HUES6 (cell line): ENCODE measurements at regions not wholly inside any gene's neighbourhood (a gene's known extent, or its start where the extent isn't known, plus 50 kb on each side); places are given as distances from the start of the nearest gene placed in this dataset.
"Not testable (repeated sequence)": the region's sequence is repeated elsewhere in the genome, so short reads cannot be mapped to it uniquely, and the experiment has no call there.

Experiments
- H3K27ac ChIP-seq: 2 replicates; pipeline ENCODE4 v1.7.0; 2013; ENCODE audit warnings: low read depth, mild to moderate bottlenecking, low read length, inconsistent platforms
- H3K27me3 ChIP-seq: 2 replicates; pipeline ENCODE4 v1.6.1; 2013; ENCODE audit warnings: low read length; ENCODE audit not compliant: control insufficient read depth, insufficient read depth
- H3K36me3 ChIP-seq: 2 replicates; pipeline ENCODE4 v1.6.1; 2013; ENCODE audit warnings: low read length; ENCODE audit not compliant: control insufficient read depth, insufficient read depth
- H3K4me1 ChIP-seq: 2 replicates; pipeline ENCODE4 v1.6.1; 2013; ENCODE audit warnings: low read length; ENCODE audit not compliant: control insufficient read depth, insufficient read depth
- H3K4me3 ChIP-seq: 2 replicates; pipeline ENCODE4 v1.5.1; 2013; ENCODE audit warnings: low read depth, low read length
- H3K9ac ChIP-seq: one replicate; pipeline ENCODE4 v1.6.1; 2013; ENCODE audit warnings: mild to moderate bottlenecking, low read length
- H3K9me3 ChIP-seq: 2 replicates; pipeline ENCODE4 v1.6.1; 2013; ENCODE audit warnings: low read depth, low read length; ENCODE audit not compliant: control insufficient read depth, insufficient read depth

DNA sequence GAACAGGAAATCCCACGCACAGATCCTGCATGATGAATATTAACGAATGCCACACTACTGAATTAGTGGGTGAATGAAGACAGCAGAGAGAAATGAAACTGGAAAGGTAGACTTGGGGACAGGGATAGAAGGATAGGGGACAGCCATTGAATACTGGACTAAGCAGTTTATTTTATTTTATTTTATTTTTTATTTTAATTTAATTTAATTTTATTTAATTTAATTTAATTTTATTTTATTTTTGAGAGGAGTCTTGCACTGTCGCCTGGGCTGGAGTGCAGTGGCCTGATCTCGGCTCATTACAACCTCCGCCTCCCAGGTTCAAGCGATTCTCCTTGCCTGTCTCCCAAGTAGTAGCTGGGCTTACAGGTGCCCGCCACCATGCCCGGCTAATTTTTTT lies 385.2 kb downstream of the GPAT3 start:
- H3K36me3 ChIP-seq = no peaks in the 10 kb centered on the region
- peaks cover 23% of the 10 kb centered on the region for H3K4me1 ChIP-seq
- H3K27ac ChIP-seq = no peak overlapping the region
- no peaks in the 10 kb centered on the region; the same call in 1 of the 2 replicates for H3K27me3 ChIP-seq
- H3K9me3 ChIP-seq = peaks cover 7% of the 10 kb centered on the region; the same call in 1 of the 2 replicates
- H3K9ac ChIP-seq = no peak overlapping the region
- no peak overlapping the region for H3K4me3 ChIP-seq

DNA sequence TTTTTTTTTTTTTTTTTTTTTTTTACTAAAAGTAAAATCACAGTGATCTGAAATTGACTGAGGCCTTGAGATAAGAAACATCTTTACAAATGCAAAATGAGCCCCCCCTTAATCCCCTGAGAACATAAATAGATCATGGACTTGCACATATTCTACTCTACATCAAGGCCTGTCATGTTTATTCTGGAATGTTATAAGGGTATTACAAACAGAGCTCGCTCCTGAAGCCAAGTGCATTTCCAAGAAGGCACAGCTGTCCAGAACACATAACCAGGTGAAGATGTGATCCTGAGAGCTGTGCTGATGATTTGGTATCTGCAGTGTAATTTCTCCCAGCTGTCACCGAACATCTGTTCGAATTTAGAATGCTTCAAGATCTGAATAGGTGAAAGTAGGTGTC lies 384.5 kb downstream of the GPAT3 start:
- no peaks in the 10 kb centered on the region; the same call in 1 of the 2 replicates for H3K27me3 ChIP-seq
- peaks cover 7% of the 10 kb centered on the region; the same call in 1 of the 2 replicates for H3K9me3 ChIP-seq
- H3K4me1 ChIP-seq = peaks cover 23% of the 10 kb centered on the region
- no peak overlapping the region for H3K27ac ChIP-seq
- H3K36me3 ChIP-seq = no peaks in the 10 kb centered on the region
- no peak overlapping the region for H3K9ac ChIP-seq
- no peak overlapping the region for H3K4me3 ChIP-seq

DNA sequence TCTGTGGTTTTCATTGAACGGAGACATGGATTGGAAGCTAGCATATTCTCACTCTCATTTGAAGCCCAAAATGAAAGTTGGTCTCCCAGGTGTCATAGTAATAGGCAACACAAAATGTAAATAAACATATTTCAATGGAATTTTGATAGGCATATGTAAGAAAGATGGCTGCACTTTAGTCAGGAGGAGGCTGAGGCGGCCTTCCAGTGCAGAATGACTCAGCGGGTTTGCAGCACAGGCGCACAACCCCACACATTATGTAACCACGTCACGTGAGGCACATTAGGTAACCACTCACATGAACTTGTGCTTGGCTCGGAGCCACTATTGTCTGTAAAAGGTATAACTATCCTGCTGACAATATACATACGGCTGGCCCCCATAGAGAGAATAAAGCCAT lies 381.7 kb downstream of the GPAT3 start:
- H3K9ac ChIP-seq = no peak overlapping the region
- H3K27ac ChIP-seq = no peak overlapping the region
- peaks cover 7% of the 10 kb centered on the region; the same call in 1 of the 2 replicates for H3K9me3 ChIP-seq
- no peaks in the 10 kb centered on the region; the same call in 1 of the 2 replicates for H3K27me3 ChIP-seq
- H3K36me3 ChIP-seq = no peaks in the 10 kb centered on the region
- peaks cover 14% of the 10 kb centered on the region for H3K4me1 ChIP-seq
- H3K4me3 ChIP-seq = no peak overlapping the region

DNA sequence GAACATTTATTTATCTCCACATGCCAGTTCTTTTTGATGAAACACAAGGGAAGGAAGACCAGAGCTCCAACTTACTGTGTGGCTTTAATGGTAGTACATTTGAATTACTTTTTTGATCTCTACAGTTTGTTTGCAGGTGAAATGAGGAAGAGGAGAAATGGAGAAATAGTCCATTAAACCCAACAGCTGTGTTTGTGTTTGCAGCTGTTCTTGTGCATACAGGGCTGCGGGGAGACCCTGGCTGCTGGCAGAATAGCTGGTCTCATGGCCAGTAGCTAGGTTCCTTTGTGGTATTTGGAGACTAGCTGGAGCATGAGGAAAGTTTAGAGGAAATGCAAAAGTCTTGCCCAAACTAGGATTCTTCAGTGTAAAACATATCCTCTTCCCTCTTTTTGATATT lies 374.8 kb downstream of the GPAT3 start:
- no peaks in the 10 kb centered on the region for H3K36me3 ChIP-seq
- H3K9me3 ChIP-seq = no peaks in the 10 kb centered on the region
- no peak overlapping the region for H3K9ac ChIP-seq
- no peaks in the 10 kb centered on the region for H3K27me3 ChIP-seq
- no peak overlapping the region for H3K4me3 ChIP-seq
- no peak overlapping the region for H3K27ac ChIP-seq
- no peaks in the 10 kb centered on the region for H3K4me1 ChIP-seq

DNA sequence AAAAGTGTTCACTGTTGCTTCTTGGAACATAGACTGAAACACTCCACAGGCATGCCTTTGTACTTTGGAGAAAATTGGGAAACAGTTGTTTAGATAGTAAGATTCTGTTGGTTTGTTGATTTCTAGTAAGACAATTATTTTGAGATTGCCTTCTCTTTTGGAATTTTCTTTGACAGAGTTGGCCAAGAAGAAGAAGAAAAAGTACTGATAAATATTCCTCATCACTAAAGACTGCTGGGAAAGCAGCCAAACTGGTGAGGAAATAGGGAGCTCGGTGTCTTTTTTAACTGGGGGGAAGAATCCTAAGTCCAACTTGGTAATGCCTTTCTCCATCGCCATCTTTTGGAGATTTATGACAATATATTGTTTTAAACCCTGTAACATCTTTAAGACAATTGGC lies 370.7 kb downstream of the GPAT3 start:
- no peaks in the 10 kb centered on the region for H3K27me3 ChIP-seq
- H3K27ac ChIP-seq = no peak overlapping the region
- 0 out of 2 replicates have a peak, but pooled peaks cover 3% of the 10 kb centered on the region for H3K9me3 ChIP-seq
- no peak overlapping the region for H3K9ac ChIP-seq
- H3K4me3 ChIP-seq = no peak overlapping the region
- no peaks in the 10 kb centered on the region for H3K36me3 ChIP-seq
- no peaks in the 10 kb centered on the region for H3K4me1 ChIP-seq

DNA sequence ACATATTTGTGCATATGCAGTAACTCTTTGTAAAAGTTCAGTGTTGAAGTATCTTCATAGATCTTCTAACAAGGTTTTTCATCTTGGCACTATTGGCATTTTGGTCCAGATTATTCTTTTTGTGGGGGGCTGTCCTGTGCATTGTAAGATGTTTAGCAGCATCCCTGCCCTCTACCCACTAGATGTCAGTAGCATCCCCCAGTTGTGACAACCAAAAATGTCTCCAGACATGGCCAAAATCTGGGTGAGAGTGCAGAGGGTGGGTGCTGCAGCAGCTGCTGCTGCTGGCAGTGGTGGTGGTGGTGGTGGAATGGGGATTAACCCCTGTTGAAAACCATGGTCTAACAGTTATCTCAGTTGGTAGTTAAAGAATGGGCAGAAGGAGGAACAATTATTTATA lies 370.0 kb downstream of the GPAT3 start:
- no peak overlapping the region for H3K9ac ChIP-seq
- H3K27ac ChIP-seq = no peak overlapping the region
- H3K4me3 ChIP-seq = no peak overlapping the region
- H3K27me3 ChIP-seq = no peaks in the 10 kb centered on the region
- 0 out of 2 replicates have a peak, but pooled peaks cover 3% of the 10 kb centered on the region for H3K9me3 ChIP-seq
- no peaks in the 10 kb centered on the region for H3K4me1 ChIP-seq
- H3K36me3 ChIP-seq = no peaks in the 10 kb centered on the region

DNA sequence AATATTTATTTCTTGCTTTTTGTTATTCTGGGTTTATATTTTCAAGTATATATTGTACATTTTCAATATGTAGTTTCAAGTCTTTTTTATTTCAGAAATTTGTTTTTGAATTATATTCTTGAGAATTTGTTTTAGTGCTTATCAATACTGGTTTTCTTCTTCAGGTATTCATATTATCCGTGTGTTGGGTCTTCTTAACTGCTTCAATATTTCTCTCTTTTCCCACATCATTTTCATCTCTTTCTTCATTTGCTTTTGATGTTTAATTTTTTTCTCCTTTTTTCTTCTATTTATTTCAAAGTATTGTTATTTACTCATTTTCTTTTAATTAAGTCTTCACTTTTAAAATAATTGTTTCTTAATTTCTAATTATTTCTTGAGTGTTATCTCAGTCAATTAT lies 367.8 kb downstream of the GPAT3 start:
- H3K36me3 ChIP-seq, H3K9me3 ChIP-seq, H3K9ac ChIP-seq, H3K27me3 ChIP-seq, H3K4me3 ChIP-seq, H3K27ac ChIP-seq, H3K4me1 ChIP-seq: not testable (repeated sequence)

DNA sequence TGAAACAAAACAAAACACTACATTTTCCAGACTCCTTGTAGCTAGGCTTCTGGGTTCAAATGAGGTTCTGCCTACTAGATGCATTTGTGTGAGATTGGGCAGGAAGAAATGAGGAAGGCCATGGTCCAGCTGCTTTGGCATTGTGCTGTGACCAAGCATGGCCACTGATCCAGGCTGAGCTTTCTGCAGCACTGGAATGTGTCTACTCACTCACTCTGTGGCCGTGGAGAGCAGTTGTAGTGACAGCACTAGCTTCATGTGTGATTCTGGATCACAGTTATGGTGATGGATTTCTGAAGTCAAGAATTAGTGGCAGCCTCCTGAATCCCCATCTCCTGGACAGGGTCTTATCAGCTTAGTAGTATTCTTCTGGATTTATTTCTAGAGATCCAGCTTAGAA lies 358.9 kb downstream of the GPAT3 start:
- H3K4me1 ChIP-seq = no peaks in the 10 kb centered on the region

DNA sequence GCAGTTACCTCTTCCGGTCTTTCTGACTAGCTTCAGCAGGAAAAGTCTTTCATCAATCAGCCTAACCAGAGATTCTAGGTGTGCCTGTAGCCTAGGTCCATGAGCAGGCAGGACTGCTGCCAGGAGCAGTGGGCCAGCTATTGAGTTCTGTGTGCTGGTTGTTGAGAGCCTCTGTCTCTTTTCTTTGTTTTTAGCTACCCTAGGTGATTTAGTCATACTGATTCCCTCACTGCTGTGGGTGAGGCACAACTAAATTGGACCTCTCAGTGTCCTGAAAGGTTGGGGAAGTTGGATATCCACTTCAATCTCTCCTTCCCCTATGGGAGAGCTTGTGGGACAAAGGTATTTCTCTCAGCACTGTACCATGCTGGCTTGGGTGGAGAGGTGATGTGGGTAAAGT lies 354.9 kb downstream of the GPAT3 start:
- Histone ChIP-seq H3K4me3 (no peak overlapping the region), H3K27me3 (no peaks in the 10 kb centered on the region), H3K4me1 (peaks cover 2% of the 10 kb centered on the region), H3K36me3 (no peaks in the 10 kb centered on the region), H3K27ac (no peak overlapping the region), H3K9ac (no peak overlapping the region), H3K9me3 (no peaks in the 10 kb centered on the region; the same call in 1 of the 2 replicates)

More for the DNA sequence above, 358.9 kb downstream of the GPAT3 start:
- Histone ChIP-seq H3K36me3 (no peaks in the 10 kb centered on the region), H3K27ac (no peak overlapping the region), H3K9ac (no peak overlapping the region), H3K9me3 (no peaks in the 10 kb centered on the region; the same call in 1 of the 2 replicates), H3K27me3 (no peaks in the 10 kb centered on the region), H3K4me3 (no peak overlapping the region)

DNA sequence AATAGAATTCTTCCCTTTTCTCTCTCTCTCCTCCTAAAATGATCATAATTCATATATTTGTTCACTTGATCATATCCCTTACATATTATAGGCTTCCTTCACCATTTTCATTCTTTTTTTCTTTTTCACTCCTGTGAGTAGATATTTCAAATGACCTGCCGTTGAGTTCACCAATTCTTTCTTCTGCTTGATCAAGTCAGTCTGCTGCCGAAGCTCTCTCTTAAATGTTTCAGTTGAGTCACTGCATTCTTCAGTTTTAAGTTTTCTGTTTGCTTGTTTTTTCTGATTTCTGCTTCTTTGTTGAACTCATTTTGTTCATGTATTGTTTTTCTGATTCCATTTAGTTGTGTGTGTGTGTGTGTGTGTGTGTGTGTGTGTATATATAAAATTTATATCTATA lies 354.3 kb downstream of the GPAT3 start:
- H3K27me3 ChIP-seq = no peaks in the 10 kb centered on the region
- H3K9ac ChIP-seq = no peak overlapping the region
- H3K4me1 ChIP-seq = peaks cover 8% of the 10 kb centered on the region
- no peak overlapping the region for H3K4me3 ChIP-seq
- no peak overlapping the region for H3K27ac ChIP-seq
- no peaks in the 10 kb centered on the region; the same call in 1 of the 2 replicates for H3K9me3 ChIP-seq
- no peaks in the 10 kb centered on the region for H3K36me3 ChIP-seq

DNA sequence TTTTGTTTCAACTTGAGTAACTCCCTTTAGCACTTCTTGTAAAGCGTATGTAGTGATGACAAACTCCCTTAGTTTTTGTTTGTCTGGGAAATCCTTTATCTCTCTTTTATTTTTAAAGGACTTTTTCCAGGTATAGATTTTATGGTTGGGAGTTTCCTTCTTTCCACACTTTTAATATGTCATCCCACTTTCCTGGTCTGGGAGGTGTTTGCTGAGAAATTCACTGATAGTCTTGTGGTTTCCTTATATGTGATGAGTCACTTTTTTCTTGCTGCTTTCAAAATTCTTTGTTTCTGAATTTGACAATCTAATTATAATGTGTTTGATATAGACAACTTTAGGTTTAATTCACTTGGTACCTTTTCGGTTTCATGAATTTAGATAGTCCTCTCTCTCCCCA lies 353.9 kb downstream of the GPAT3 start:
- H3K4me3 ChIP-seq = no peak overlapping the region
- no peaks in the 10 kb centered on the region; the same call in 1 of the 2 replicates for H3K9me3 ChIP-seq
- no peak overlapping the region for H3K27ac ChIP-seq
- H3K27me3 ChIP-seq = no peaks in the 10 kb centered on the region
- H3K9ac ChIP-seq = no peak overlapping the region
- H3K4me1 ChIP-seq = peaks cover 13% of the 10 kb centered on the region
- H3K36me3 ChIP-seq = no peaks in the 10 kb centered on the region
